ENCODE measurements at regions not wholly inside any gene's neighbourhood (a gene's known extent, or its start where the extent isn't known, plus 50 kb on each side); places are given as distances from the start of the nearest gene placed in this dataset.

DNA sequence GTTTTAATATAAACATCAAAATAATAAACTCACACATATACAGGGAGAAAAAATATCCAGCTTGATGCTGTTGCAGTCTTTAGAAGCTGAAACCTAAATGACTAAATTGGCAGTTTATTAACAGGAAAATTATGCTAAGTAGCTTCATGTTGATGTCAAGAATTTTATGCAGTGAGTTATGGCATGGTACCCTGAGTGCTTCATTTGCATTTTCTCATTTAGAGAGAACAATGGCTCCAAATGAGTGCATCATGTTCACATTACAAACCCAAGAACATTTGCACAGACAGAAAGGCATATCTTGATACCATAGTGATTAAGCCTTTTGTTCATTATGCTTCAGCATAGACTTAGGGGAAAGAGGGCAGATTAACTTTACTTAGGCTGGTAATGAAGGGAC is 102.9 kb upstream of the FSTL4 start:
- no peaks in the 10 kb centered on the region for H3K27me3 ChIP-seq (ENCODE audit: insufficient read depth, poor library complexity, severe bottlenecking)
- DNase-seq (ENCODE audit: low read depth in 1 of 2, low spot score in 1 of 2), result no peak
- no peak overlapping the region for H3K27ac ChIP-seq (replicated peaks)
- TF ChIP-seq GABPA (IDR thresholded peaks at IDR 0.05; ENCODE audit: low read depth) (no peak), SPI1 (IDR thresholded peaks at IDR 0.05; ENCODE audit: borderline replicate concordance, low read depth) (no peak), POLR2AphosphoS5 (IDR thresholded peaks at IDR 0.05; ENCODE audit: low read depth) (no peak)
- TF ChIP-seq, protein P1, sequence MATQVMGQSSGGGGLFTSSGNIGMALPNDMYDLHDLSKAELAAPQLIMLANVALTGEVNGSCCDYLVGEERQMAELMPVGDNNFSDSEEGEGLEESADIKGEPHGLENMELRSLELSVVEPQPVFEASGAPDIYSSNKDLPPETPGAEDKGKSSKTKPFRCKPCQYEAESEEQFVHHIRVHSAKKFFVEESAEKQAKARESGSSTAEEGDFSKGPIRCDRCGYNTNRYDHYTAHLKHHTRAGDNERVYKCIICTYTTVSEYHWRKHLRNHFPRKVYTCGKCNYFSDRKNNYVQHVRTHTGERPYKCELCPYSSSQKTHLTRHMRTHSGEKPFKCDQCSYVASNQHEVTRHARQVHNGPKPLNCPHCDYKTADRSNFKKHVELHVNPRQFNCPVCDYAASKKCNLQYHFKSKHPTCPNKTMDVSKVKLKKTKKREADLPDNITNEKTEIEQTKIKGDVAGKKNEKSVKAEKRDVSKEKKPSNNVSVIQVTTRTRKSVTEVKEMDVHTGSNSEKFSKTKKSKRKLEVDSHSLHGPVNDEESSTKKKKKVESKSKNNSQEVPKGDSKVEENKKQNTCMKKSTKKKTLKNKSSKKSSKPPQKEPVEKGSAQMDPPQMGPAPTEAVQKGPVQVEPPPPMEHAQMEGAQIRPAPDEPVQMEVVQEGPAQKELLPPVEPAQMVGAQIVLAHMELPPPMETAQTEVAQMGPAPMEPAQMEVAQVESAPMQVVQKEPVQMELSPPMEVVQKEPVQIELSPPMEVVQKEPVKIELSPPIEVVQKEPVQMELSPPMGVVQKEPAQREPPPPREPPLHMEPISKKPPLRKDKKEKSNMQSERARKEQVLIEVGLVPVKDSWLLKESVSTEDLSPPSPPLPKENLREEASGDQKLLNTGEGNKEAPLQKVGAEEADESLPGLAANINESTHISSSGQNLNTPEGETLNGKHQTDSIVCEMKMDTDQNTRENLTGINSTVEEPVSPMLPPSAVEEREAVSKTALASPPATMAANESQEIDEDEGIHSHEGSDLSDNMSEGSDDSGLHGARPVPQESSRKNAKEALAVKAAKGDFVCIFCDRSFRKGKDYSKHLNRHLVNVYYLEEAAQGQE (IDR thresholded peaks at IDR 0.05; ENCODE audit: insufficient replicate concordance, low read depth), result no peak
- TF ChIP-seq, protein P2, sequence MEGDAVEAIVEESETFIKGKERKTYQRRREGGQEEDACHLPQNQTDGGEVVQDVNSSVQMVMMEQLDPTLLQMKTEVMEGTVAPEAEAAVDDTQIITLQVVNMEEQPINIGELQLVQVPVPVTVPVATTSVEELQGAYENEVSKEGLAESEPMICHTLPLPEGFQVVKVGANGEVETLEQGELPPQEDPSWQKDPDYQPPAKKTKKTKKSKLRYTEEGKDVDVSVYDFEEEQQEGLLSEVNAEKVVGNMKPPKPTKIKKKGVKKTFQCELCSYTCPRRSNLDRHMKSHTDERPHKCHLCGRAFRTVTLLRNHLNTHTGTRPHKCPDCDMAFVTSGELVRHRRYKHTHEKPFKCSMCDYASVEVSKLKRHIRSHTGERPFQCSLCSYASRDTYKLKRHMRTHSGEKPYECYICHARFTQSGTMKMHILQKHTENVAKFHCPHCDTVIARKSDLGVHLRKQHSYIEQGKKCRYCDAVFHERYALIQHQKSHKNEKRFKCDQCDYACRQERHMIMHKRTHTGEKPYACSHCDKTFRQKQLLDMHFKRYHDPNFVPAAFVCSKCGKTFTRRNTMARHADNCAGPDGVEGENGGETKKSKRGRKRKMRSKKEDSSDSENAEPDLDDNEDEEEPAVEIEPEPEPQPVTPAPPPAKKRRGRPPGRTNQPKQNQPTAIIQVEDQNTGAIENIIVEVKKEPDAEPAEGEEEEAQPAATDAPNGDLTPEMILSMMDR (IDR thresholded peaks at IDR 0.05; ENCODE audit: insufficient read depth, low read length), result no peak
- no peak overlapping the region for H3K4me3 ChIP-seq (replicated peaks; ENCODE audit: insufficient read depth, low read length)

DNA sequence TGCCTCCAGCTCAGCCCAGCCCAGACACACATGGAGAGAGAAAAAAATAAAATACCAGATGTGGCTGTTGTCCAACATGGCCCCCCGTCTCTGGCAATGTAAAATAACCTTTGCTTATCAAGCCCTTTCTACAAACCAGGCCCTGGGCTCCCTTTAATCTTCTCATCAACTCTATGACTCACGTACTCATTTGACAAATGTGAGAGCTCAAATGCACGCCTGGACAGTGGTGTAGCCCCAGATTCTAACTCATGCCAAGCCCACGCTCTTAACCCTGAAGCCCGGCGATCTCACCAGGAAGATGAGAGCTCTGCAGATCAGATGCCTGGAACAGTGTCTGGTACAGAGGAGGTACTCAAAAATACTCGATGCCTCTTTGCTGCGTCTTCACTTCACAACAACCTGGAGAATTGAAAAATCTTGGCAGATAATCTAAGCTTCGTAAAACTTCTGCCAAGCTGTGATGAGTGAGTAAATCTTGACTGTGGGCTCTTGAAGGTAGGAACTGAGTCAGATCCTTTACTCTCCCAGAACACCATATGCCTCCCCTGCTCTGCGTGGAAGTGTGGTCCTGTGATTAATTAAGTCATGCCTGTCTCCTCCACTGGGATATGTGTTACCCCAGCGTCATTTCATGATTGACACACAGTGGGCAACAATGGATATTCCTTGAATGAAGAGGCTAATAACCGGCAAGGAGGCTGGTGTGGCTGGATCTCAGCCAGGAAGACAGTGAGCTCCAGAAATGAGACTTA is 102.0 kb upstream of the FSTL4 start:
- H3K27ac ChIP-seq (replicated peaks), result no peak overlapping the region
- no peaks in the 10 kb centered on the region for H3K27me3 ChIP-seq (ENCODE audit: insufficient read depth, poor library complexity, severe bottlenecking)
- no peak overlapping the region for H3K4me3 ChIP-seq (replicated peaks; ENCODE audit: insufficient read depth, low read length)
- TF ChIP-seq POLR2AphosphoS5 (IDR thresholded peaks at IDR 0.05; ENCODE audit: low read depth), result no peak
- no peak for TF ChIP-seq GABPA (IDR thresholded peaks at IDR 0.05; ENCODE audit: low read depth)
- TF ChIP-seq, protein P2 (IDR thresholded peaks at IDR 0.05; ENCODE audit: insufficient read depth, low read length), result no peak
- TF ChIP-seq, protein P1 (IDR thresholded peaks at IDR 0.05; ENCODE audit: insufficient replicate concordance, low read depth), result no peak
- no peak for TF ChIP-seq SPI1 (IDR thresholded peaks at IDR 0.05; ENCODE audit: borderline replicate concordance, low read depth)
- no peak for DNase-seq (ENCODE audit: low read depth in 1 of 2, low spot score in 1 of 2)

DNA sequence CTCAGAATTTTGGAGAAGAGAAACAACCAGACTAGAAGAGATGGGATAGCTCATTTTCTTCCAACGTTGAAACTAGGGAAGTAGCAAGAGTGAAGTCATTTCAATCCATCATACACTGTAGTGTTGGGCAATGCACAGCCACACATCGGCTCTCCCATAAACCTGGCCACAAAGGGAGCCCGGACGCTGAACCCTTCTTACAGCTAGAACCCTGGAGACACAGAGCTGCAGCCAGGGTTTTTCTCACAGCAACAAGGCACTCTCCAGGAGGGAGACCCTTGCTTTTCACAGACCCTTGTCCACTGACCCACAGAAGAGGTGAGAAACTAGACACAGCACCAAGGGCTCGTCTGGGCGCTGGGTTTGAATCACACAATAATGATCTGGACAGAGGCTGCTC is 101.4 kb upstream of the FSTL4 start:
- no peak for DNase-seq (ENCODE audit: low read depth in 1 of 2, low spot score in 1 of 2)

More for the DNA sequence above, 101.4 kb upstream of the FSTL4 start:
- H3K27me3 ChIP-seq (ENCODE audit: insufficient read depth, poor library complexity, severe bottlenecking), result no peaks in the 10 kb centered on the region
- no peak overlapping the region for H3K4me3 ChIP-seq (replicated peaks; ENCODE audit: insufficient read depth, low read length)
- TF ChIP-seq POLR2AphosphoS5 (IDR thresholded peaks at IDR 0.05; ENCODE audit: low read depth), result no peak
- TF ChIP-seq SPI1 (IDR thresholded peaks at IDR 0.05; ENCODE audit: borderline replicate concordance, low read depth), result no peak
- TF ChIP-seq, protein P2 (IDR thresholded peaks at IDR 0.05; ENCODE audit: insufficient read depth, low read length), result no peak
- TF ChIP-seq, protein P1 (IDR thresholded peaks at IDR 0.05; ENCODE audit: insufficient replicate concordance, low read depth), result no peak
- TF ChIP-seq GABPA (IDR thresholded peaks at IDR 0.05; ENCODE audit: low read depth), result no peak
- H3K27ac ChIP-seq (replicated peaks), result no peak overlapping the region

Measured in HL-60 (cell line).